GM19468 (cell line): ENCODE measurements at regions not wholly inside any gene's neighbourhood (a gene's known extent, or its start where the extent isn't known, plus 50 kb on each side); places are given as distances from the start of the nearest gene placed in this dataset.
"Not testable (repeated sequence)": the region's sequence is repeated elsewhere in the genome, so short reads cannot be mapped to it uniquely, and the experiment has no call there.

ENCODE experiments used
- ATAC-seq: cut with Tn5 transposase; IDR thresholded peaks from one replicate; pipeline ENCODE4 v1.9.1; 2021; ENCODE audit warnings: mild to moderate bottlenecking, moderate library complexity, moderate number of reproducible peaks; ENCODE audit not compliant: unreplicated experiment; ENCODE audit errors: extremely low read depth

DNA sequence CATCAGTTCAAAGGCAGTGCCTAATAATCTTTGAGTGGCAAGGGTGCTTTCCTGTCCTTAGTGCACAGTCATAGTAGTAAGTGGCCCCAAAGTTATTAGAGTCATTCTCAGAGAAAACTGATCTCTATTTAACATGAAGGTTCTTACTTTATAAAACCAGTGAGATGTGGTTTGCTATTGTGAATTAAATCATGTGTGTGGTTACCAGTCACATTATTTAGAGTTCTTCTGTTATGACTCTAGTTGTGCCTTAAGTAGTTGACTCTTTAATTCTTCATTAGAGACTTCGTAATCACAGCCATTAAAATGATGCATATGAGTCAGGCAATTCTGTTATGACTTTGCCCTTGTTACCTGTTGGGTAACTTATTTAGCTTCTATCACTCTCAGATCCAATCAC, 1392.9 kb upstream of the ACVR2A start:
- no peak for ATAC-seq

DNA sequence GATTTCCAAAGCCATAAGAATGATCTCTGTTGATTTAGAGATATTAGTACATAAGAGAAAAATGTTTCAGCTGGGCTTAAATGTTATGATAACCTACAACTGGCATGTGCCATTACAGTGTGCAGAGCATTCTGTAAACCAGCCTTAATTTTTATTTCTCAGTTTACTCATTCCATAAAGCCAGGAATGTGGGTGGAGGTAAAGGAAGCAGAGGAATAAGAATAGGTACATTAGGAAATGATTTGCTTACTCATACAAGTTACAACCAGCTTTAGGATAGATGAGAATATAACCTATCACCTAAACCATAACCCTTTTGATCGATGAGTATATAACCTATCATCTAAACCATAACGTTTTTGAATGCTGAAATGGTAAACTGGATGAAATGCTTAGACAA, 1394.7 kb upstream of the ACVR2A start:
- no peak for ATAC-seq

DNA sequence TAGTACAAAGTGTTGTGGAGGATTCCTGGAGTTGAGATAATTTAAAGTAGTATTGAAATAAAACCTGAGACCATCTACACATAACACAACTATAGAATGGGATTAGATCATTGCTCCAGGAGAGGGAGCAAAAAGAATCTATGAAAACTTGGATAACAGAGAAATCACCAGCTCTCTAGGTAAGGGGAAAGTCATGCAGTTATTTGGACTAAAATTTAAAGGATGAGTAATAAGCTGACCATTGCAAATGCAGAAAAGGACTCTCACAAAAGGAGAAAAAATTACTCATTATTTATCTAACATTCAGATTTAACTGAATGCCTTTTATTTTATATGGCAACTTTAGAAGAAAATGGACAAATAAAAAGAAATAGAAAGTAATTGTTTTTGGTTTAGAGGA, 1399.8 kb upstream of the ACVR2A start:
- no peak for ATAC-seq

DNA sequence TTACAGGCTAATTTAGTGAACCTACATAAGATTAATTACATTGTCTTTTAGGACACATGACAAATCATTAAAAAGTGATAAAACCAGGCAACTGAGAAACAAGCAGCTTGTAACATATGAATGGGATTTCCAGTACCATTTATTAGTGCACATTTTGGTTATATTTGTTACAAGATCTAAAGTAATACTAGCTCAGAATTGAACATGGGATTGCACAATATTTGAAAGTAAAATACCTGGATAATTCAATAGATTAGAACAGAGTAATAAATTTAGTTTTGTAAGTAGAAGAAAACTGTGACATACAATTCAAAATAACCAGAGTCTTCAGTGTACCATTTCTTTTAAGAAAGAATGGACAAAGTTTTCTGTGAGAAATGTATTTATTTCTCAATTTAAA, 1400.7 kb upstream of the ACVR2A start:
- ATAC-seq, result no peak

DNA sequence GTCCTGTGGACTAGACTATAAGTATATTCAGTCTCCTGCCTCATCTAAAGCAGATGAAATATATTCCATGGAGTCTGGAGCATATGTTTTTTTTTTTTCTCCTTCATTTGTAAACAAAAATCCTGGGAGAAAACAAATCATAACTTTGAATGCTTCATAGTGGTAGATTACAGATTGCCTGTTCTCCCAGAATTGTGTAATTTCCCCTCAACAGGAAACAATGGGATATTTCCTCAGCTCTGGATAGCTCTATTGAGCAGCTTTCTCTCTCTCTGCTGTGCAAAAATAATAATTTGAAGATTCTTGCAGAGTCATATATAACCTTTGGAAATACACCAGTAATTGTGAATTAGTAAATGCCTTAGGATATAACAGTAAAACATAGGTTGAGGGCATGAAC, 1406.6 kb upstream of the ACVR2A start:
- ATAC-seq, result no peak

DNA sequence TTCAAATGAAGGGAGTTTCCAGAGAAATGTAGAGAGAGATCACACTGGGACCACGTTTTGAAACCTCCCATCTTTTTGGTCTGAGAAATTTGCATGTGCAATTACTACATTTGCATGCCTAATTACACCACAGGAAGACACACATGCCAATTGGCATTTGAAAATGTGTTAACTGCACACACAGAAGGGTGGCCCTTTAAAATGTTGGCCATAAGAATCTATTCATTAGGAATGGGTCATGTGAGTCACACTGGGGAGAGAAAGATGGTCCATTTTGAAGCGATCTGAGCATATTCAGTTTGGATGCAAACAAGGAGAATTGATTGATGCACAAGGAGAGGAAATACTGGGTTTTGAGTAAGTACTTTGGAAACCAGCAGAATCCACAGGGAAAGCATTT, 1407.1 kb upstream of the ACVR2A start:
- no peak for ATAC-seq

DNA sequence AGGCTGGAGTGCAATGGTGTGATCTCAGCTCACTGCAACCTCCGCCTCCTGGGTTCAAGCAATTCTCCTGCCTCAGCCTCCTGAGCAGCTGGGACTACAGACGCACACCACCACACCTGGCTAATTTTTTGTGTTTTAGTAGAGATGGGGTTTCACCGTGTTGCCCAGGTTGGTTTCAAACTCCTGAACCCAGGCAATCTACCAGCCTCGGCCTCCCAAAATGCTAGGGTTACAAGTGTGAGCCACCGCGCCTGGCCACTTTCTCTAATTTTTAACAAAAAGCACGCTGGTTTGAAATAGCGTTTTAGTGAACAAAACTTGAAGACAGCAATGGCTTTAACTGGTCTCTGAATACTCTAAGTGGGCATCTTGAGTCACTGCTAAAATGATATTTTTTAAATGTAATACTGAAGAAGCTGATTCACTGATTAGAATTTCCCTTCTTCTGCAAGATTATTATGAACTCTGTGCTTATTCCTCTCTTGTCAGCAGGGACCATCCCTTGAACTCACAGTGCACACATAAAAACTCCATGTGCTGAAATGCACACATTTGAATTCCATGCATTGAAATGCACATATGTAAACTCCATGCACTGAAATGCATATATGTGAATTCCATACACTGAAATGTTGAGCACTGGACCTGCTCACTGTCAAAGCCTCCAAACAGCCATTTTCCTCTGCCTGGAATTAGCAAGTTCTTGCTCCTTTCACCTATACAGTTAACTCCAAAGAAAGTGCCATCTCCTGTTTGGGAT, 1411.5 kb upstream of the ACVR2A start:
- no peak for ATAC-seq

DNA sequence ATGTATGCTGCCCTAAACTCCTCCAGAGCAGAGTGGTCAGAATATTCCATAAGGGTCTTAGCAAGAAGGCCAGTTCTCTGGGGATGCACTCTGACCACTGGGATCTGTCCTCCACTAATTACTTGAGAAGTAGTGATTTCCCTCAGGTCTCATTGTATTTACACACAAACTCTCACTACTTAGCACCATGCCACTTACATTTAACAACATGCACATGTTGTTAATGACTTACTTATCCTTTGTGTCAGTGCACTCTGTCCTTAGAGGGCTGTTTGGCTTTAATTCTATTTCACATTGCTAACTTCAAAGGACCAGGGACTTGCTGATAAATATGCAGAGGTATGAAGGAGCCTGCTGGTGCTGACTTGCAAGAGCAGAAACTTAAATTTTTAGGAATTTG, 1415.5 kb upstream of the ACVR2A start:
- ATAC-seq, result no peak

DNA sequence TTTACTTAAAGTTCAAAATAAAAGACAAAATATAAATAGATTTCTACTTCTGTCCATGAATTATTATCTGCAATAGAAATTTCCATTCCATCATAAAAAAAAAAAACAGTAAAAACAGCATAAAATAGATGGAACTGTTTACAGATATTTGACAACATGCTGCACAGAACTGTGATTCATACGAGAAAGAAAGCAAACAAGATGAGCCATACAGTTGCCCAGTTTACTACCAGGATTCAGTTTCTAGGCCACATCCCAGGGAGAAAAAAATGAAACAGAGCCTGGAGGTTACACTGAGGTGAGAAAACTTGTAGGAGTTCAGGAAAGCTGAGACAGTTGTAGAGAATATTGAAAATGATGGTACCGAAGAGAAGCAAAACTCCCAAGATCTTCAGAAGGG, 1426.9 kb upstream of the ACVR2A start:
- ATAC-seq, result no peak

DNA sequence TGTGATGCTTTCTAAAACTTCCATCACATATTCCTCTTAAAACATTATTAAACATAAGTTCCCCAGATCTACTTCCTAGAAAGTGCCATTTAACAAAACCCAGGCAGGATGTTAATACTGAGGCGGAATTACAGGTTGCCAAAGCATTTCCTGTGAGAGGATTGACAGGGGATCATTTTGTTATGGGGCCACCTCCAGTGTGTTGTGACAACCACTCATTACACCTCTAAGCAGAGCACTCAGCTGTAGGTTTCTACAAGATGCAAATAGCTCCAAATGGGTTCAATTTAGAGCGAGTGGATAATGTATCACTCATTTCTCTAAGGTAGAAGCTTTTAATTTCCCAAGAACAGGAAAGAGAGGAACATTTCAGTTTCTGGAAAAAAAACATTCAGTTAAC, 1429.5 kb upstream of the ACVR2A start:
- ATAC-seq, result no peak

DNA sequence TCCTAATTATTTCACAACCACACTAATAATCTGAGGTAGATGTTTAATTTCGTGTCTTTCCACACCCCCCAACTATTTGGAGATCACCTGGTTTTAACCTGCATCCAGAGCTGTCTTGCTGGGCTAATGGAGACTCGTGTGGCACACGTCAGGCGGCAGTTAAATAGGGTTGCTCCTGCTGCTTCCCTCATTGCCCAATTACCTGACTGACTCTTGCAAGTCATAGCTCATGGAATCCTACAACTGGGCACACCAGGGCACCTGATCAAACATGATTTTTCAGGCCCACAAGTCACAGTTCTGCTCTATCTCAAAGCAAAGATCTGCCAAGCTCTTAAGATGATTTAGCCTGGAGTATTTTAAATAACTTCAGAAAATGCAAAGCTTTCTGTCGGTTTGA, 1430.4 kb upstream of the ACVR2A start:
- ATAC-seq, result no peak

DNA sequence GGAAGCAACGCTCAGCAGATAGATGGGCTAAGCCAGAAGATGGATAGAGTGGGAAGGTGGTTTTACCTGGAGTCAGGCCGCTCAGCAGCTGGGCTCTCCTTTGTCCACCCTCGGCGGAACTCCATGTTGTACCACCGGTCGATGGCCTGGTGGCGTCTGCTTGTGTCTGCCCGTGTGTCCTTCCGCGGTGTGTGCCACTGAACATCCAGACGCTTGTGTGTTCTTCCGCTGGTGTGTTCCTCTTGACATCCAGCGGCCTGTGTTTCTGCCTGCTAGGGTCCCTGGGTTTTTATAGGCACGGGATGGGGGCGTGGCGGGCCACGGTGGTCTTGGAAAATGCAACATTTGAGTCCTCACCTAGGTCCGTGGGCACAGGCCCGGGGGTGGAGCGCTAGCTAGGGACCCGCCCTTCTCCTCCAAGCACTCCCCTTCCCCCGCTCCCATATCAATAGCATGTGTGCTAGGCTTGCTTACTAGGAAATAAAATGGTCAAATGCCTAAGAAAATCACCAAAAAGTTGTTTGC, 1431.7 kb upstream of the ACVR2A start:
- no peak for ATAC-seq

DNA sequence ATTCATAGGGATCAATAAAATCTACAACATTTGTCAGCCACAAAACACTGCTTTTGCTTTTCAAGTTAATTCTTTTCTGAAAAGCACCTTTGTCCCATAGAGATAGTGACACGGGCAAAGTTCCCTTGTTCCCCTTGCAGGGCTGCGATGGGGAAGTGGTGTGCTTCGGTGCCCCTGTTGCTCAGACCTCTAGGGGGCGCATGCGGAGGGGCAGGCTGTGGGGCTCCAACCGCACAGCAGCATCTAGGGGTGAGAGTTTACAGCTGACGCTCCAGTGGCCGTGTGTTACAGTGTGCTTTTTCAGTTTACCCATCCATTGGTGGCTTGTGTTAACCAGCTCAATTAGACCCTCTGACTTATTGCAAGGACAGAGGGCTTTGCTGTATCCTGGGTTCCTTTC, 1432.2 kb upstream of the ACVR2A start:
- ATAC-seq, result no peak

DNA sequence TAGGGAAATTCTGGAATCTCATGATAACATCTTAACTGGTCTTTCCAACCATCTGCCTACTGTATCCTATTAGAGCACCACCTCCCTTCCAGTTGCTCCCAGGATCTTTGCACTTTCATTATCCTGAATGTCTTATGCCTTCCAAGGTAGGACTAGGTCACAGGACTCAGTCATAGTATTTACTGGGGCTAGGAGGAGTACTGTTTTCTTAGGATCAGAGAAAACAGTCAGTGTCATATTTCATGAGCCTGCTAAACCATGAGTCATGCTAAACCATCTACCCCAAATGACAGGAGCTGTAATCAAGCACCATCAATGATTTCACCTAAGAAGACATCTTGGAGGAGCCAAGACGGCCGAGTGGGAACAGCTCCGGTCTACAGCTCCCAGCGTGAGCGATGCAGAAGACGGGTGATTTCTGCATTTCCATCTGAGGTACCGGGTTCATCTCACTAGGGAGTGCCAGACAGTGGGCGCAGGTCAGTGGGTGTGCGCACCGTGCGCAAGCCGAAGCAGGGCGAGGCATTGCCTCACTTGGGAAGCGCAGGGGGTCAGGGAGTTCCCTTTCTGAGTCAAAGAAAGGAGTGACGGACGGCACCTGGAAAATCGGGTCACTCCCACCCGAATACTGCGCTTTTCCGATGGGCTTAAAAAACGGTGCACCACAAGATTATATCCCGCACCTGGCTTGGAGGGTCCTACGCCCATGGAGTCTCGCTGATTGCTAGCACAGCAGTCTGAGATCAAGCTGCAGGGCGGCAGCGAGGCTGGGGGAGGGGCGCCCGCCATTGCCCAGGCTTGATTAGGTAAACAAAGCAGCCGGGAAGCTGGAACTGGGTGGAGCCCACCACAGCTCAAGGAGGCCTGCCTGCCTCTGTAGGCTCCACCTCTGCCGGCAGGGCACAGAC, 1439.2 kb upstream of the ACVR2A start:
- ATAC-seq, result not testable (repeated sequence)

DNA sequence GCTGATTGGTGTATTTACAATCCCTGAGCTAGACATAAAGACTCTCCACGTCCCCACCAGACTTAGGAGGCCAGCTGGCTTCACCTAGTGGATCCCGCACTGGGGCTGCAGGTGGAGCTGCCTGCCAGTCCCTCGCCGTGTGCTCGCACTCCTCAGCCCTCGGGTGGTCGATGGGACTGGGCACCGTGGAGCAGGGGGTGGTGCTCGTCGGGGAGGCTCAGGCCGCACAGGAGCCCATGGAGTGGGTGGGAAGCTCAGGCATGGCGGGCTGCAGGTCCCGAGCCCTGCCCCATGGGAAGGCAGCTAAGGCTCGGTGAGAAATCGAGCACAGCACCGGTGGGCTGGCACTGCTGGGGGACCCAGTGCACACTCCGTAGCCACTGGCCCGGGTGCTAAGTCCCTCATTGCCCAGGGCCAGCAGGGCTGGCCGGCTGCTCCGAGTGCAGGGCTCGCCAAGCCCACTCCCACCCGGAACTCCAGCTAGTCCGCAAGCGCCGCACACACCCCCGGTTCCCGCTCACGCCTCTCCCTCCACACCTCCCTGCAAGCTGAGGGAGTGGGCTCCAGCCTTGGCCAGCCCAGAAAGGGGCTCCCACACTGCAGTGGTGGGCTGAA, 1441.2 kb upstream of the ACVR2A start:
- ATAC-seq, result not testable (repeated sequence)

DNA sequence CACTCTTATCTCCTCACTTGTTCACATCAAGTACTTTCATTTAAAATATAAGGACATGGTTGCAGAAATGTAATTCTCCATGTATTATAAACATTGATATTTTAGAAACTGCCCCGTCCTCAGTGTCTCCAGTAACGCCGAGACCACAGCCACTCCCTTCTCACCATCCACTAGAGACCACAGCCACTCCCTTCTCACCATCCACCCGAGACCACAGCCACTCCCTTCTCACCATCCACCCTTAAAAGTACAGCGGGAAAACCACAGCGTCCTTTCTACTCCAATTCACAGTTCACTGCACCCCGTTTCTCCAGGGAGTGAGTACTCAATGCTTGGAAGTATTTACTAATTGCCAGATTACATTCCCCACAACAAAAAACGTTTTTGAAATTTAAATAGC, 1452.2 kb upstream of the ACVR2A start:
- no peak for ATAC-seq

DNA sequence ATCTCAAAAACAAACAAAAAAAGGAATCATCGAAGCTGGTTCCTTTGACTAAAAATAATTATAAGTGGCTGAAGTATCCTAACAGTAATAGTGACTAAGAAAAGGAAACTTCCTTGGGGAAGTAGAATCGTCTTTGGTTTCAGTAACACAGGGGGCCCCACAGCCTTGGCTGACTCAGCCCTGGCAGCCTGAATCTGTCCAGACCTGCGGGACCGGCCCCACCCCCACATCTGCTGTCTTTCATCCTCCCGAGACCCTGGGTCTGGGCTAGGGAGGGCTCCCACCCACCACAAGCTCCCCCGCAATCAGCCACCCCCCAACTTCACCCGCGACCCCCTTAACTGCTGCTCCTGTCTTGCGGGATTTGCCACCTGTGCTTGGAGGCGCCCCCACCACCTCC, 1452.6 kb upstream of the ACVR2A start:
- ATAC-seq, result no peak

DNA sequence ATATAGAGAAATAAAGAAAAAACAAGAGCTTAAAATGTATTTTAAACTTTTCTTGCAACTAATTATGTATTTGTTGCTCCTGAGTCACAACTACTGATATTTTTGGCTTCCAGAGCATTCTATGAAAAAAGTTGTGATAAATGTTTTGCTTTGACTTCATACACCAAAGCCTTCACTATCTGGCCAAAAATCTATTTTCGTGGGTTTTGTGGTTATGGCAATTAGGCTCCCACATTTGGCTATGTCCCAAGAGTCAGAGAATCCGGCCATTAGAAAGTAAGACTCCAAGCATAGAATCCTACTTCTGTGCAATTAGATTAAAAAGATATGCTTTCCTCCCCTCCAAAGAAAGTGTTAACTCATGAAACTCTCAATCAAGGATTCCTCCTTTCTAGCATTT, 1456.1 kb upstream of the ACVR2A start:
- no peak for ATAC-seq

DNA sequence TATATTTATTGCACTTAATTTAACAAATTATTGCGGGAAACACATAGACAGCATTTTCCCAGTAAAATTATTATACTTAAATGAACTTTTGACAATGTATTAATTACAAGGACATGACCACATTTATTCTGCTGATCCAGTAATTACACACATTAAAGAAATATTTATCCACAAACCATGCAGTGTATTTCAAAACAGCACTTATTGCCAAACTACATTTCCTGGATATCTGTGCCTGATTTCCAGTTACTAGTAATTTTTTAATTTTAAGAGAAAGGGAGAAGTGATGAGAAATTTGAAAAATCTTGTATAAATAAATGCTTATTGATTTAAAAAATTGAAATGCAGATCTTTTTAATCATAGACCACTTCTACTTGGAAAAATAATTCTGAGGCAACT, 1458.7 kb upstream of the ACVR2A start:
- ATAC-seq, result no peak

DNA sequence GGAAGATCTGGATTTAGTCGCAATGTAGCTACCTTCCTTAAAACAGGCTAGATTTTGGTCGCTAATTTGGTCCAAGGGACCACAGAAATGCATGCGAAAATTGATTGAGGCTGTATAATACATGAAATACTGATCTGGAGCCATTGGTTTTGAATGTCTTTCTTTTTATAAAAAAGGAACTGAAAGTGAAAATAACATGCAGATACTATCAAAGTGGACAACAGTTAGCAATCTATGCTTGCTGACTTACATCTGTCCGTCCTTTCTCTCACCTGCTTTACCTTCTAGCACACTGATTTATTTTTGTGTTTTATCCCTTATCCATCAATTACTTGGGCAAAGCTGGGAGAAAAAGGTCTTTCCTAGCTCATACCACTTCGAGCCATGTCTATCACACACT, 1459.8 kb upstream of the ACVR2A start:
- ATAC-seq, result no peak

DNA sequence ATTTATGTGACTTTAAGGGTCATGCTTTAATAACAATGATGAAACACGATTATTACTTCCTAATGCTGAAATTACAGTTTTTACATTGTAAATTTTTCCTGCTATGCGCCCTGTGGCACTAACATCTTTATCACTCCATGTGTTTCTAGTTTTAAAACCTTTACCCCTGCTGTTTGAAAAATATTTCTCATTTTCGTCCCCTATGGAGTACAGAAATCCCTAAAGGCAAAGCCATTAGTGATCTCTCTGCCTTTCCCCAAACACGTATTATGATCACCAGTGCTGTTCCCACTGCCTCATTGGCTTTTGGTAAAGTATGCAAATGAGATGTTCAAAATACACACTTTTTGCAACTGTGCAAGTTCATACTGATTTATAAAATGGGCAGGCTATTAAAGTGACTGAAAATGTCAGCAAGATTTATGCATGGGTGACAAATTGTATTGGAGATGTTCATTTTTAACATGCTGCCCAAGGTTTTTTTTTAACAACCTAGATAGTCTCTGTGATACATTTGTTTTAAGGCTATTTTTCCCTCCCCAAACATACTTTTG, 1468.2 kb upstream of the ACVR2A start:
- ATAC-seq, result no peak
